Coronary artery (tissue), 2 donors: ENCODE measurements at regions not wholly inside any gene's neighbourhood (a gene's known extent, or its start where the extent isn't known, plus 50 kb on each side); places are given as distances from the start of the nearest gene placed in this dataset.

Experiments used
- DNase-seq: peaks from one replicate; pipeline ENCODE4 v3.0.0-alpha.2; 2017; ENCODE audit warnings: low spot score
- H3K27ac ChIP-seq, 2 donors: fragments of 200-600 bp; sonication (generic); one replicate each; pipeline ENCODE4 v1.5.1; 2016 to 2019
- H3K4me3 ChIP-seq: fragments of 200-600 bp; sonication (generic); 2 replicates; pipeline ENCODE4 v1.5.1; 2016; ENCODE audit warnings: mild to moderate bottlenecking, moderate library complexity
- TF ChIP-seq, protein P1 (sequence below): fragments of 200-600 bp; sonication (generic); IDR thresholded peaks from one replicate; pipeline ENCODE4 v1.5.1; 2019; ENCODE audit warnings: antibody characterized with exemption

DNA sequence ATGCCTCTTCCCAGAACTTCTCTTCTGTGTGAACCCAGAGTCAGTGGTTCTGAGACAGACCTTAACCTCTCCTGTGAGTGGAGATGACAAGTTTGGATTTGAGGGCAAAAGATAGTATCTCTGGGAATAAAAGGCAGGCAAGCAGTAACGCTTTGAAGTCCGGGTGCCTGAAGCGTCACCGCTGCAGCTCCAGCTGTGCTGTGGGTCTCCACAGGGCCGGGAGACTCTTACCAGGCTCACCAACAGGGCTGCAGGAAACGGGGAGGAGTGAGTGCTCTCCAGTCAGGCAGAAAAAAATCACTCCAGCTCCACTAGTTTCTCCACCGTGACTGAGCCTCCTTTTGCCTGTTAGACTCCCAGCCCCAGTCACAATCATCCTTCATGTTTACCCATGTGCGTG is 79.7 kb upstream of the MAP4K4 start:
- DNase-seq, result no peak
- TF ChIP-seq, protein P1, sequence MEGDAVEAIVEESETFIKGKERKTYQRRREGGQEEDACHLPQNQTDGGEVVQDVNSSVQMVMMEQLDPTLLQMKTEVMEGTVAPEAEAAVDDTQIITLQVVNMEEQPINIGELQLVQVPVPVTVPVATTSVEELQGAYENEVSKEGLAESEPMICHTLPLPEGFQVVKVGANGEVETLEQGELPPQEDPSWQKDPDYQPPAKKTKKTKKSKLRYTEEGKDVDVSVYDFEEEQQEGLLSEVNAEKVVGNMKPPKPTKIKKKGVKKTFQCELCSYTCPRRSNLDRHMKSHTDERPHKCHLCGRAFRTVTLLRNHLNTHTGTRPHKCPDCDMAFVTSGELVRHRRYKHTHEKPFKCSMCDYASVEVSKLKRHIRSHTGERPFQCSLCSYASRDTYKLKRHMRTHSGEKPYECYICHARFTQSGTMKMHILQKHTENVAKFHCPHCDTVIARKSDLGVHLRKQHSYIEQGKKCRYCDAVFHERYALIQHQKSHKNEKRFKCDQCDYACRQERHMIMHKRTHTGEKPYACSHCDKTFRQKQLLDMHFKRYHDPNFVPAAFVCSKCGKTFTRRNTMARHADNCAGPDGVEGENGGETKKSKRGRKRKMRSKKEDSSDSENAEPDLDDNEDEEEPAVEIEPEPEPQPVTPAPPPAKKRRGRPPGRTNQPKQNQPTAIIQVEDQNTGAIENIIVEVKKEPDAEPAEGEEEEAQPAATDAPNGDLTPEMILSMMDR, result no peak
- H3K27ac ChIP-seq, result no peak overlapping the region
- no peak overlapping the region for H3K4me3 ChIP-seq

DNA sequence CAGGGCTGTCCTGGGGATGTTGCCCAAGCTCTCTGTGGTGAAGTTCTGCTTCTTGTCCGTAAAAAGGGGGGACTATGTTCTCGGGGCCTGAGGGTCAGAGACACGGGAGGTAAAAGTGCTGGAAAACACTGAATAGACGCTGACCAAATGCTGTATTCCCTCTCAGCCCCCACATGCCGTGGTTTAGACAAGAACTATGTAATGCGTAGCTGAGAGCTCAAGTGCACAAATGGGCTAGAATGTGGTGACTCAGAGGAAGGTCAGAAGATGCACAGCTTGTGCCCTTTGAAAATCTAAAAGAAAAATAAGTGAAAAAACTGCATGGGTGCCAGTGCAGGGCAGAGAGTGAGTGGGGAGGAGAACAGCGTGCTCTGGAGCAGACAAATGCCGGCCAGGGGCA is 80.3 kb upstream of the MAP4K4 start:
- H3K27ac ChIP-seq, result no peak overlapping the region
- TF ChIP-seq, protein P1, result no peak
- no peak overlapping the region for H3K4me3 ChIP-seq
- DNase-seq, result no peak

DNA sequence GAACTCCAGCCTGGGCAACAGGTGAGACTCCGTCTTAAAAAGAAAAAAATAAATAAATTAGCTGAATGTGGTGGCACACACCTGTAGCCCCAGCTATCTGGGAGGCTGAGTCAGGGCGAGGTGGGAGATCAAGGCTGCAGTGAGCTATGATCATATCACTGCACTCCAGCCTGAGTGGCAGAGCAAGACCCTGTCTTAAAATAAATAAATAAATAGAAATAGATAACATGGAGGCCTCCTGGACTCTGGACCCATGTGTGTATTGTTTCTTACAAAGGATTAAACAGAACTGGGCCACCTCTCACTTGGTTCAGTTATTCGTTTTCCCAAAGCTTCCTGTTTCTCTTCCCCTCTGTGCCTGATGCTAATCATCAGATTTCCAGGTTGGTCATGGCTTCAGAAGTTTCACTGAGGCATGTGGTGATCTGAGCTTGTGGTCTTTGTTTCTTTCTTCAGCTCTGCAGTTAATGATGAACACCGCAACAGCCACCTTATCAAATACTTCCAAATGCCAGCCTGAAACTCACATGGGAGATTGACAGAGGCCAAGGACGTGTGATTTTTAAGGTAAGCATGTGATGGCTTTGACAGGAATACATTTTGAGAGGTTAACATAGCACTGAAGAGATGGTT is 83.3 kb upstream of the MAP4K4 start:
- no peak for DNase-seq
- TF ChIP-seq, protein P1, result no peak
- Histone ChIP-seq H3K27ac (no peak overlapping the region), H3K4me3 (no peak overlapping the region)

DNA sequence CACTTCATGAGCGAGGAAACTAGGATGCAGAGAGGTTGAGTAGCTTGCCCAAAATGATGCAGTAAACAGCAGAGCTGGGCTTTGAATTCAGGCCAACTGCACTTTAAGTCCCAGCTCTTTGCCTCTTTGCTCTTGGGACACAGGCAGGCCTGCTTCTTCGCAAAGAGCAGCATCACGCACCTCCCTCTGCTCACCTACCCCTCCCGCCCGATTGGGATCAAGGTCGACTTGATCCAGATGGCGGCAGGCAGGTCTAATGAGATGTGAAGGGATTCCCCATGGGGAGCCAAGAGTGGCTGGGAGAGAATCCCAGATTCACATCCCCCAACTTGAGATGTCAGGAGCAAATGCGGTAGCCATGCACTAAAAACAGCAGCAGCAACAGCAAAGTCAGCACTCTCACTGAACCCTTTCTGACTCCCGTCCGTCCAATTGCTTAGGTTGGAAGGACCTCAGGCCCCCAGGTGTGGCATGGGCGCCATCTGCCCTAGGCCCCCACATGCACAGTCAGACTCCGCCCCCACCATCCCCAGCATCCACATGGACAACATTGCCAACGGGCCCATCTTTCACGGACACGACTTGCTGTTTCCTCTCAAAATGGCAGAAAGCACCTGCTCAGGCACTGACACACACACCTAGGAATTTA is 84.3 kb upstream of the MAP4K4 start:
- TF ChIP-seq, protein P1, result no peak
- no peak overlapping the region for H3K27ac ChIP-seq
- no peak for DNase-seq
- H3K4me3 ChIP-seq, result no peak overlapping the region

DNA sequence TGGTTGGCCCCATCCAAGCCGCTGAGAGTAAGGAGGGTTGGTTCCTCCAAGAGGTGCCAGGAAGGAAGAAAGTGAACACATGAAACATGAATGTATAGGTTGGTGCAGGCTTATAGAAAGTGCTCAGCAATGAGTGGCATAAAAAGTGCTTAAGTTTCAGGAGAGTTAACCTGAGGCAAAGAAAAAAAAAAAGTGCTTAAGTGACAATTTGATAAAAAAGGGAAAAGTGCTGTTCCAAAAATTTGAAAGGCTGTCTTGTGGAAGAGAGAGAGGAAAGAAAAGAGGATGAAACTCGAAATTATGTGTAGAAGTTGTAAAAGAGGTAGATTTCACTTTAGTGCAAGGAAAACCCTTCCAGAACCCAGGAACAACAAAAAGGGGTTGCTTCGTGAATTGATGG is 85.5 kb upstream of the MAP4K4 start:
- DNase-seq, result no peak
- TF ChIP-seq, protein P1, result no peak
- Histone ChIP-seq H3K27ac (no peak overlapping the region), H3K4me3 (no peak overlapping the region)

DNA sequence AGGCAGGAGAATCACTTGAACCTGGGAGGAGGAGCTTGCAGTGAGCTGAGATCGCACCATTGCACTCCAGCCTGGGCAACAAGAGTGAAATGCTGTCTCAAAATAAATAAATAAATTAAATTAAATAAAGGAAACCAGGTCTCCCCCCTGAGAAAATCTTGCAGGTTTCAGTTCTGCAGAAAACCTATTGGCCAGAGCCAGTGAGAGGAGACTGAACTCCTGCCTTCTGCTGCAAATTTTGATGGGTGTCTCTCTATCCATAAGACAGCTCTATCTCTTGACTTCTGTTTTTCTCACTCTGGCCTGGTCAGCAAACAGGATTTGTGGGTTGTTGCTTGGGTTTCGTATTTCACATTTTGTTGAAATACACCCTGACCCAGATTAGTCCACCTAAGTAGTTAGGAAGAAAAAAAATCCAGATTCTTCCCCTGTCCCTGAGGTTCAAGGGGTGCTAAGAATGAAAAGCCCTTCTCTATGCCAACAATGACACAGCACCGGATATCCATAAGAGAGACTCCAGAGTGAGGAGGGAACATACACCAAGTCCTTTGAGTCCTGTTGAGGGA is 86.7 kb upstream of the MAP4K4 start:
- TF ChIP-seq, protein P1, result no peak
- DNase-seq, result no peak
- Histone ChIP-seq H3K4me3 (no peak overlapping the region), H3K27ac (no peak overlapping the region)

DNA sequence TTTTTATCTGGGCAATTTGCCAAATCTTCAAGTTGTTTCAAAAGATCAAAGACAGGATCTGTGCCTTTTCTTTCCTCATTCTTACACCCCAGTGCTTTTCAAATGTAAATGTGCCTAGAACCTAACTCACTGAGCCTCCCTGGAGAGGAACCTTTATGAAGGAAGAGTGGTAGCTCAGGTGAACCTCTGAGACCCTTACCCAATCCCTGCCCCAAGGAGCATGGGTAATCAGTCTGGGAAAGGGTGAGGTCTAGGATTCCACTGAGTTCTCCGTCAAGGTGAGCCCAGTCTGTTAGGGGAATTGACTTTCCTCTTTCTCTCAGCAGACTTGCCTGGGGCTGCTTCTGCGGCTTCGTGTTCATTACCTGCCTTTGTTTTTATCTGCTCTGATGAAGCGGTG is 88.1 kb upstream of the MAP4K4 start:
- Histone ChIP-seq H3K4me3 (no peak overlapping the region), H3K27ac (no peak overlapping the region)
- DNase-seq, result no peak
- TF ChIP-seq, protein P1, result no peak
